ENCODE measurements at regions not wholly inside any gene's neighbourhood (a gene's known extent, or its start where the extent isn't known, plus 50 kb on each side); places are given as distances from the start of the nearest gene placed in this dataset.

- Histone ChIP-seq H3K27ac (ENCODE audit: low read depth in 1 of 2, low read length in 2 of 2) (no peak overlapping the region), H4K20me1 (ENCODE audit: insufficient read depth, low read length) (no peaks in the 10 kb centered on the region), H3K9me3 (replicated peaks in 1 of 2; ENCODE audit: control insufficient read depth in 1 of 2, insufficient read depth in 1 of 2, low read length in 2 of 2) (no peaks in the 10 kb centered on the region), H2AFZ (ENCODE audit: insufficient read depth, low read depth, low read length, poor library complexity, severe bottlenecking) (no peak overlapping the region), H3K79me2 (ENCODE audit: insufficient read depth, low read length) (no peaks in the 10 kb centered on the region), H3K4me2 (replicated peaks; ENCODE audit: extremely low read depth, low read length, poor library complexity, severe bottlenecking) (no peak overlapping the region), H3K27me3 (ENCODE audit: control insufficient read depth in 2 of 2, insufficient read depth in 2 of 2, low read length in 2 of 2) (peaks cover 0 to 6% of the 10 kb centered on the region in 2 donors), H3K9ac (ENCODE audit: insufficient read depth, low read length, poor library complexity, severe bottlenecking) (no peak overlapping the region), H3K4me3 (replicated peaks in 1 of 3; ENCODE audit: low read depth in 2 of 3, low read length in 3 of 3) (no peak overlapping the region), H3K4me1 (ENCODE audit: control insufficient read depth in 1 of 2, insufficient read depth in 2 of 2, low read length in 2 of 2) (no peaks in the 10 kb centered on the region), H3K36me3 (replicated peaks in 1 of 2; ENCODE audit: control insufficient read depth in 1 of 2, insufficient read depth in 2 of 2, low read length in 2 of 2) (no peaks in the 10 kb centered on the region)
- Mint-ChIP-seq H3K27ac (no peak overlapping the region), H3K4me3 (peak overlapping the region in 1 of 2 donors; percentile 16), H3K27me3 (ENCODE audit: low read depth in 3 of 3) (peaks cover 2 to 8% (median 3%) of the 10 kb centered on the region in 3 donors), H3K9me3 (no peaks in the 10 kb centered on the region), H3K36me3 (no peaks in the 10 kb centered on the region), H3K4me1 (no peaks in the 10 kb centered on the region)
- TF ChIP-seq, protein P1, sequence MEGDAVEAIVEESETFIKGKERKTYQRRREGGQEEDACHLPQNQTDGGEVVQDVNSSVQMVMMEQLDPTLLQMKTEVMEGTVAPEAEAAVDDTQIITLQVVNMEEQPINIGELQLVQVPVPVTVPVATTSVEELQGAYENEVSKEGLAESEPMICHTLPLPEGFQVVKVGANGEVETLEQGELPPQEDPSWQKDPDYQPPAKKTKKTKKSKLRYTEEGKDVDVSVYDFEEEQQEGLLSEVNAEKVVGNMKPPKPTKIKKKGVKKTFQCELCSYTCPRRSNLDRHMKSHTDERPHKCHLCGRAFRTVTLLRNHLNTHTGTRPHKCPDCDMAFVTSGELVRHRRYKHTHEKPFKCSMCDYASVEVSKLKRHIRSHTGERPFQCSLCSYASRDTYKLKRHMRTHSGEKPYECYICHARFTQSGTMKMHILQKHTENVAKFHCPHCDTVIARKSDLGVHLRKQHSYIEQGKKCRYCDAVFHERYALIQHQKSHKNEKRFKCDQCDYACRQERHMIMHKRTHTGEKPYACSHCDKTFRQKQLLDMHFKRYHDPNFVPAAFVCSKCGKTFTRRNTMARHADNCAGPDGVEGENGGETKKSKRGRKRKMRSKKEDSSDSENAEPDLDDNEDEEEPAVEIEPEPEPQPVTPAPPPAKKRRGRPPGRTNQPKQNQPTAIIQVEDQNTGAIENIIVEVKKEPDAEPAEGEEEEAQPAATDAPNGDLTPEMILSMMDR (IDR thresholded peaks at IDR 0.05), result no peak
- intact Hi-C loops (cut with micrococcal nuclease), result no loop called here
- DNase-seq, result no peak
- WGBS (ENCODE audit: insufficient coverage), result 97% methylated on average over 4 of the region's 10 CpGs
Observed at GRCh38 chr20:6654513-6655252, 112.8 kb upstream of the BMP2 start.

- no peak overlapping the region for H2AFZ ChIP-seq (ENCODE audit: insufficient read depth, low read depth, low read length, poor library complexity, severe bottlenecking)
- TF ChIP-seq, protein P1 (IDR thresholded peaks at IDR 0.05), result no peak
- intact Hi-C loops (cut with micrococcal nuclease), result no loop called here
Observed at GRCh38 chr20:6651561-6651960, 115.9 kb upstream of the BMP2 start.

More at GRCh38 chr20:6651561-6651960, 115.9 kb upstream of the BMP2 start:
- Histone ChIP-seq H3K9ac (ENCODE audit: insufficient read depth, low read length, poor library complexity, severe bottlenecking) (no peak overlapping the region), H3K4me1 (ENCODE audit: control insufficient read depth in 1 of 2, insufficient read depth in 2 of 2, low read length in 2 of 2) (no peaks in the 10 kb centered on the region), H3K4me3 (replicated peaks in 1 of 3; ENCODE audit: low read depth in 2 of 3, low read length in 3 of 3) (no peak overlapping the region), H3K9me3 (replicated peaks in 1 of 2; ENCODE audit: control insufficient read depth in 1 of 2, insufficient read depth in 1 of 2, low read length in 2 of 2) (no peaks in the 10 kb centered on the region), H3K27me3 (ENCODE audit: control insufficient read depth in 2 of 2, insufficient read depth in 2 of 2, low read length in 2 of 2) (peaks cover 0 to 6% of the 10 kb centered on the region in 2 donors), H3K79me2 (ENCODE audit: insufficient read depth, low read length) (no peaks in the 10 kb centered on the region), H3K27ac (ENCODE audit: low read depth in 1 of 2, low read length in 2 of 2) (no peak overlapping the region), H4K20me1 (ENCODE audit: insufficient read depth, low read length) (no peaks in the 10 kb centered on the region), H3K4me2 (replicated peaks; ENCODE audit: extremely low read depth, low read length, poor library complexity, severe bottlenecking) (no peak overlapping the region), H3K36me3 (replicated peaks in 1 of 2; ENCODE audit: control insufficient read depth in 1 of 2, insufficient read depth in 2 of 2, low read length in 2 of 2) (no peaks in the 10 kb centered on the region)
- H3K36me3 Mint-ChIP-seq, result no peaks in the 10 kb centered on the region
- no peaks in the 10 kb centered on the region for H3K4me1 Mint-ChIP-seq
- no peaks in the 10 kb centered on the region for H3K9me3 Mint-ChIP-seq
- peaks cover 2 to 12% (median 6%) of the 10 kb centered on the region in 3 donors for H3K27me3 Mint-ChIP-seq (ENCODE audit: low read depth in 3 of 3)
- no peak overlapping the region for H3K4me3 Mint-ChIP-seq
- WGBS (ENCODE audit: insufficient coverage), result no CpG with 5 or more reads among the region's 3 CpGs
- no peak overlapping the region for H3K27ac Mint-ChIP-seq
- no peak for DNase-seq

All from CD14-positive monocyte (primary cell).